ENCODE measurements at regions not wholly inside any gene's neighbourhood (a gene's known extent, or its start where the extent isn't known, plus 50 kb on each side); places are given as distances from the start of the nearest gene placed in this dataset.

GRCh38 chr15:35184646-35185045 lies 99.6 kb upstream of the NANOGP8 start:
- Histone ChIP-seq H3K4me3 (replicated peaks; ENCODE audit: insufficient read depth, low read length) (no peak overlapping the region), H3K27ac (replicated peaks) (no peak overlapping the region), H3K27me3 (ENCODE audit: insufficient read depth, poor library complexity, severe bottlenecking) (peaks cover 3% of the 10 kb centered on the region)
- TF ChIP-seq POLR2AphosphoS5 (IDR thresholded peaks at IDR 0.05; ENCODE audit: low read depth) (no peak), GABPA (IDR thresholded peaks at IDR 0.05; ENCODE audit: low read depth) (no peak), SPI1 (IDR thresholded peaks at IDR 0.05; ENCODE audit: borderline replicate concordance, low read depth) (no peak), REST (IDR thresholded peaks at IDR 0.05; ENCODE audit: insufficient replicate concordance, low read depth) (no peak), CTCF (IDR thresholded peaks at IDR 0.05; ENCODE audit: insufficient read depth, low read length) (no peak)
- no peak for DNase-seq (ENCODE audit: low read depth in 1 of 2, low spot score in 1 of 2)

DNA sequence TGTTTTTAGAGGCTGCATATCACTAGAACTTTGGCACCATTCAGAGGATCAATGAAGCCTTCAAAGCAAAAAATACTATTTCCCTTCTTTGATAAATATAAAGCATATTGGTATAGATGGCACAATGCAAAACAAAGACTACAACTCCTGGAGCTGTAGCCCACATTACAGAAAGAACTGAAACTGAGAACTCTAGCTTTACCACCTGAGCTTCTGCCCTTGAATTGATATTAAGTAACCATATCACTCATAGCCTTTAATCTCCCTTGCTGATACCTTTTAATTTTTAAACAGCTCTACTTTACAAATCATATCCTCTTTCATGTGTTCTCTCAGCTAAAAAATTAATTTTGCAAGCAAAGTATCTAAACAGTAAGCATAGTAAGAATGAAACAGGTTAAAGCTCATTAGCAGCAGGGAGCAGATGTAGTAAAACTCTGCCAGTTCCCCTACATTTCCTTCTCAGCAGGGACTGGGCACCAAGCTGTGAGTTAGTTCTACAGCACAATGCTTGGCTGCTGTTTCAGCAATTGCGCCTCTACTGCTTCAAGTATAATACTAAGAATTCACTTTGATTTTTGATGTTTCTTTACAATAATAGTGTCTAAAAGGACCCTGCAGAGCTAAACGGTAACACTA lies 97.9 kb upstream of the NANOGP8 start:
- DNase-seq (ENCODE audit: low read depth in 1 of 2, low spot score in 1 of 2) = no peak
- TF ChIP-seq SPI1 (IDR thresholded peaks at IDR 0.05; ENCODE audit: borderline replicate concordance, low read depth) (no peak), CTCF (IDR thresholded peaks at IDR 0.05; ENCODE audit: insufficient read depth, low read length) (no peak), POLR2AphosphoS5 (IDR thresholded peaks at IDR 0.05; ENCODE audit: low read depth) (no peak), REST (IDR thresholded peaks at IDR 0.05; ENCODE audit: insufficient replicate concordance, low read depth) (no peak)
- peaks cover 3% of the 10 kb centered on the region for H3K27me3 ChIP-seq (ENCODE audit: insufficient read depth, poor library complexity, severe bottlenecking)
- H3K4me3 ChIP-seq (replicated peaks; ENCODE audit: insufficient read depth, low read length) = no peak overlapping the region
- no peak overlapping the region for H3K27ac ChIP-seq (replicated peaks)

DNA sequence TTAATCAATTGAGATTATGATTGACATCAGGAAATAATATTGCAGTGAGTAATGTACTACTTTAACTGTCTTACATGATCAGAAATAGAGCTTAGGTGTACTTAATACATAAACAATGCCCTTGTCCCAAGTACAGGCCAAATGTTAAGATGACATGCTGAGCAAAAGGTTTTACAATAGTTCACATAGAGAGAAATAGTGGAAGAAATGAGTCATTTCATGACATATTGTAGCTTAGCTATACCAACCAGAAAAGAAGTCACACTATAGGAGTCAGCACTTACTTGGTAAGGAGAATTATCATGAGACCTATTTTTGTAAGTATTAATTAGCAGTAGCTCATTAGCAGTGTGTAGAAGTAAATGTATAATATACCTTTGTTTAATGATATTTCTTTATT lies 96.4 kb upstream of the NANOGP8 start:
- Histone ChIP-seq H3K27ac (replicated peaks) (no peak overlapping the region), H3K27me3 (ENCODE audit: insufficient read depth, poor library complexity, severe bottlenecking) (peaks cover 3% of the 10 kb centered on the region), H3K4me3 (replicated peaks; ENCODE audit: insufficient read depth, low read length) (no peak overlapping the region)
- DNase-seq (ENCODE audit: low read depth in 1 of 2, low spot score in 1 of 2) = no peak
- TF ChIP-seq CTCF (IDR thresholded peaks at IDR 0.05; ENCODE audit: insufficient read depth, low read length) = no peak
- TF ChIP-seq SPI1 (IDR thresholded peaks at IDR 0.05; ENCODE audit: borderline replicate concordance, low read depth) = no peak
- TF ChIP-seq REST (IDR thresholded peaks at IDR 0.05; ENCODE audit: insufficient replicate concordance, low read depth) = no peak

All from HL-60 (cell line).